HG02798 (cell line): ENCODE measurements at regions not wholly inside any gene's neighbourhood (a gene's known extent, or its start where the extent isn't known, plus 50 kb on each side); places are given as distances from the start of the nearest gene placed in this dataset.
A peak's percentile ranks its signal among the peaks of the same experiment; 100 is the strongest.
"Not testable (repeated sequence)": the region's sequence is repeated elsewhere in the genome, so short reads cannot be mapped to it uniquely, and the experiment has no call there.

Experiments used
- ATAC-seq: cut with Tn5 transposase; IDR thresholded peaks from one replicate; pipeline ENCODE4 v1.9.1; 2021; ENCODE audit warnings: mild to moderate bottlenecking; ENCODE audit not compliant: unreplicated experiment, poor library complexity

DNA sequence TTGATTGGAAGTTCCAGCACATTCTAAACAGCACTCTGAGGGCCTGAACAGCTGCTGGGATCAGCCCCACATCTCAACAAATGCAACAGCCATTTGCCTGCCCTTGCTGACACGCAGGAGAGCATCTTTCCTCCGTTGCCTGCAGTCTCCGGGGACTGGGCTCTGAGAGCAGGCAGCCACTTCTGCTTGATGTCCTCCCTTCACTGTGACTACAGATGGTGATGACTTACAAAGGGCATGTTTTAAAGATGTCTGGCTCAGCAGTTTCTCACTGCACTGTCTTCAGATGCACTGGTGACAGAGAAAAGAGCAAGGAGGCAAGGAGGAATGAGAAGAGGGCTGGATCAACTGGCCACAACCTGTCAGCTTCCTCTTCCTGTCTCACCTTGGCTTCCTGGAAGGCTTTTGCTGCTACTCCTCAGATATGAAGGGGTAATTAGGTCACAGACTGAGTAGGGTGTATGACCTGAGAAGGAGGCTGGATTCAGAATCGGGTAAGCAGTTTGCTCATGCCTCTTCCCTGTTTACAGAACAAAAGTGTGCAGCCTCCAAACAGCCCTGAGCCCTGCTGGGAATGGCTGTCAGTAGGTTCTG is 143.5 kb upstream of the GHITM start:
- no peak for ATAC-seq

DNA sequence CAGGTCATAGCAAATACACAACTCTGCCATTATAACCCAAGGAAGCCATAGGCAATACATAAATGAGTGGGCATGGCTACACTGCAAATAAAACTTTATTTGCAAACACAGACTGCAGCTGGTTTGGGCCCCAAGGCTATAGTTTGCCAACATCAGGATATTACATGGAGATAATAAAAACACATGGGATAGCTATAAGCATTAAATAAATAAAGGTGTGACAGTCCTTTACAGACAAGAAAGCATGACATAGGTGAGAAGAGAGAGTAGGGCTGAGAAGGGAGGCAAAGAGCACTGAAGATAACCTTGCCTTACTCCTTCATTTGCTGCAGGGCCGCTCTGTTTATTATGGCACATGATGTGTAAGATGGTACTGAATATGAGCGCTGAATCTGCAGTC is 135.1 kb upstream of the GHITM start:
- no peak for ATAC-seq

DNA sequence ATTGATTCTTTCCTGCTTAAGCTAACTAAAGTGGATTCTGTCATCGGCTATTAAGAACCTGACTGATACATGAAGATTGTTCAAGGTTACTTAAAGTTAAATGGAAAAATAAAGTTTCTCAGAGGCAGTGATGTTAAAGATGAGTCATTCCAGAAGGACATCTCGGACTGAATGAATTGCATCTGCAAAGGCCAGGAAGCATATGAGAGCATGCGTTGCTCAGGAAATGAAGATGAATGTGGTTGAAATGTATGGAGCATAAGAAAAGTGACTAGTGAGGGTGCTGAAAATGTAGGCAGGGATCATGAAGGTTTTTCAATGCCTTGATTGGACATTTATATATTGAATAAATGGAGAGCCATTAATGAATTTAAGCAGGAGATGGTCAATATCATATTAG is 133.9 kb upstream of the GHITM start:
- ATAC-seq: no peak

DNA sequence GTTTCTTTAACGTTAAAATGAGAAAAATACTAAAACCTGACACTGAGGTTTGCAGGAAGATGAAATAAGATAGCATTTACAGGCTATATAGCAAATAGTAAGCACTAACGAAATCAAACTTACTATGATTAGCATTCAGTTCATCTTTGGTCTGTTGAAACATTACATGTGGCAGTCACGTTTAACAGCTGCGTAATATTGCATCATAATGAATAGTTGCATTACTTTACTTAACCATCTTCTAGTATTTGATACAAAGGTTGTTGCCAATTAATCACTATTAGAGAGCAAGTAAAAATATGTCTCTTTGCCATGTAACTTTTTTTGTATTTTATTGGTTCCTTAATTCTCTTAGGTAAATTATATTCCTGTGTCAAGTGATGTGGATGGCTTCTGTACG is 131.8 kb upstream of the GHITM start:
- no peak for ATAC-seq

DNA sequence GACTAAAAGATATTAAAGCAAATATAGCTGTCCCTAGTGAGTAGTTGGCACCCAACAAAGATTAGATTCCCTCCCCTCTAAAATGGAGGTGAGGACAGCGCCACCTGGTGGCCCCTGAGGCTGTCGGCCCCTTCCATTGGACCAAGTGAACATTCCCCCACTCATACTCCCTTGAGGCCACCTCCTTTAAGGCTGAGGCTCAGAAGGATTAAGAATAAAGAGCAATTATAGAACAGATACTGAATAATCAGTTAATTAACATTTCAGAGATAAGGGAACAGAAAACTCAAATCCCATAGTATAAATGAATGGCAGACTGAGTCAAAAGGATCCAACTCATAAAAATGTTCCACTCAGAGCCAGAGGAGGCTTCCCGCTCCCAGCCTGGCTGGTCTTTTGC is 130.4 kb upstream of the GHITM start:
- ATAC-seq: peak; percentile 68

DNA sequence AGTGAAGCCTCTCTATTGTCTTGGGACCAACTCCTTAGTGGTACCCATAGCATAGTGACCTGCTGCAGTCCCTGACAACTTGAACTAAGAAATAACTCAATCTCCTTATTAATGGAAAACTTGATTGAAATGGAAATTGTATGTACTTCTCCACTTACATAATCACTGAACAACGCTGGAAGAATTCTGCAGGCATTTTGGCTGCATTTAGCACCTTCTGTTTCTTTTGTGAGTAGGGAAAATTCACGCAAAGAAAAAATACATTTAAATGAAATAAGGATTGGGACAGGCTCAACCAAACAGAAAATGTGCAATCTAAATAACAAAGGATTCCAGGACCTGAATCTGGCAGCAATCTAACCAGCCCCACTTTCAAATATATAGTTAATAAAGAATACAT is 126.9 kb upstream of the GHITM start:
- no peak for ATAC-seq

DNA sequence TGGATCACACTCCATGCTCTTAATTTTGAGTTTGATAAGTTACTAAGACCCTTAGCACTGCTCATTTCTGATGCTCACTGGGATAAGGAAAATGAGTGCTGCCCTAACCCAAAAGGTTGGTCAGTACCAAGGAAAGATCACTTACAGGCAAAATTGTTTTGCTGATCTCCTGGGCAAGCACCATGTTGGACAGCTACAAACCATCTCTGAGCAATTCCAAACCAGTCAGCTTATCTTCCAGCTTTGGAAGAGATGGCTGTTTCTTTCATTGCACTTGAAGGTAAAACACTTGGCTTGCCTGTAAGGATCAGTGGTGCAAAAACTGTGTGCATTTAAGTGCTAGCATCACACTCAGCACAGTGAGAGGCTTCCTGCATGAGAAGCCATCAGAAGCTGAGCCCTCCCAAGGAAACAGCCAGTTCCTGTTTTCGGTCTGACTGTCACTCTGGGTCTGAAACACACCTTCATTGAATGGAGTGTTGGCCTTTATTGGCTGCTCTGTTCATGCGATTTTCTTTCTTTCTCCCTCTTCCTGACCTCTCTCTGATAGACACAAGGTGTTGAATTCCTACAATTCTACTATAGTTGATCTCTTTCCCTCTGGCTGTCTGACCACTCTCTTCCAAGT is 126.4 kb upstream of the GHITM start:
- ATAC-seq: peak; percentile 86

DNA sequence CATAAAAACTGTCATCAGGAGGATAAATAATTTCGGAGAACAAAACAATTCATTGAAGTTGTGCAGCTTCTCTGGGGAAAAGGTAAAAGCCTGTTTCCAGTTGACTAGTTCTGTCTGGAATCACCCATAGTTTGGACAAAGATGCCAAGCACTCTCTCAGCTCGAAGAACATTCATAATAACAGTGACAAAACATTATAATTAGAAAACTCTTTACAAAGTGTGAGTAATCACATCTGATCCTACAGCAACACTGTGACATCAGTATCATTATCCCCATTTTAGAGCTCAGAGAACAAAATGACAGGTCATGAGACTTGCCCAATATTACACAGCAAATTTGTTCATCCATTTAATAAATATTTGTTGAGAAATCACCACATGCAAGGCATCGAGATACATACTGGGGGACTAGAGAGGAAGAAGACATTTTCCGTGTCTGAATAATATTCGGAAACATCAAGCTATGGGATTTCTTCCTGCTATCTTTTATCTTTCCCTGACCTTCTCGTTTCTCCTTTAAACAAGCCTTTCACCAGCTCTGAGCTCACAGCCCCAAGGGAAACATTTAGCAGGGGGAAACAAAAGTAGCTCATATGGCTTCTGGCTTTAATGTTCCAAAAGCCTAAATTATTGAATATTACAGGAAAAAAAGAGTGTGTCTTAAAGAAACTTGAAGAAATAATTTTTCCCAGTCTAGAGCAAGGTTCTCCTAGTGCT is 123.3 kb upstream of the GHITM start:
- no peak for ATAC-seq

DNA sequence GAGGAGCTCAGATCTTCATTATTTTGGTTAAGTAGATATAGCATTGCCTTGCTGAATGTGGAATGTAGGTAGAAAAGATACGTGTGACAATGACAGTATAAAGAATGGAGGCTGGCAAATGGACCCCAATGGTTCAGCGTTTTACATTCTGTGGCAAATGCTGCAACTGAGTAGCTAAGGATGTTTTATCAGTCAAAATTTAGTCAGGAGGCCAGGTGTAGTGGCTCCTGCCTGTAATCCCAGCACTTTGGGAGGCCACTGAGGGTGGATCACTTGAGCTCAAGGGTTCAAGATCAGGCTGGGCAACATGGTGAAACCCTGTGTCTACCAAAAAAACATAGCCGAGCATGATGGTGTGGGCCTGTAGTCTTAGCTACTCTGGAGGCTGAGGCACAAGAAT is 120.5 kb upstream of the GHITM start:
- ATAC-seq: no peak

DNA sequence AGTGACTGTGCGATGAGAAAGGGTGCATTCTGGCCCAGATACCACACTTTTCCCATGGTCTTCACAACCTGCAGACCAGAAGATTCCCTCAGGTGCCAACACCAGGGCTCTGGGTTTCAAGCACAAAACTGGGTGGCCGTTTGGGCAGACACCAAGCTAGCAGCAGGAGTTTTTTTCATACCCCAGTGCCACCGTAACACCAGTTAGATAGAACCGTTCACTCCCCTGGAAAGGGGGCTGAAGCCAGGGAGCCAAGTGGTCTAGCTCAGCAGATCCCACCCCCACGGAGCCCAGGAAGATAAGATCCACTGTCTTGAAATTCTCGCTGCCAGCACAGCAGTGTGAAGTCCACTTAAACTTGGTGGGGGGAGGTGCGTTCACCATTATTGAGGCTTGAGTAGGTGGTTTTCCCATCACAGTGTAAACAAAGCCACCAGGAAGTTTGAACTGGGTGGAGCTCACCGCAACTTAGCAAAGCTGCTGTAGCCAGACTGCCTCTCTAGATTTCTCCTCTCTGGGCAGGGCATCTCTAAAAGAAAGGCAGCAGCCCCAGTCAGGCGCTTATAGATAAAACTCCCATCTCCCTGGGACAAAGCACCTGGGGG is 119.4 kb upstream of the GHITM start:
- ATAC-seq: not testable (repeated sequence)

DNA sequence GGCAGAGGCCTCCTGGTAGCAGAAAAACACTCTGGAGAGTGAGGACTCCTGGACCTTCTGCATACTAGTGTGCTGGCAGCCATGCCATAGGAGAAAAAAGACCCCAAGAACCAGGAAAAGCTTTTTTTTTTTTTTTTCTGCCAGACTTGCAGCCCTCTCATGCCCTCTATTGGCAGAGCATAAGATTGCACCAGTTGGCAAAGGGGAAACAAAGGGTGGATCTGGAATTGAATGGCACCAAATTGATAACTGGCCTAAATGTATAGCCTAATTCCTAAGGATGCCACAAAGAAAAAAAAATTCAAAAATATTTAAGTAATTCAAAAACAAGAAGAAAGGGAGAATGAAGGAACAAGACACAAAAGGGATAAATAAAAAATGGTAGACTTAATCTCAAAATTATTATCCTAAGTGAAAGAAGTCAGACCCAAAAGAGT is 112.5 kb upstream of the GHITM start:
- peak; percentile 49 for ATAC-seq

DNA sequence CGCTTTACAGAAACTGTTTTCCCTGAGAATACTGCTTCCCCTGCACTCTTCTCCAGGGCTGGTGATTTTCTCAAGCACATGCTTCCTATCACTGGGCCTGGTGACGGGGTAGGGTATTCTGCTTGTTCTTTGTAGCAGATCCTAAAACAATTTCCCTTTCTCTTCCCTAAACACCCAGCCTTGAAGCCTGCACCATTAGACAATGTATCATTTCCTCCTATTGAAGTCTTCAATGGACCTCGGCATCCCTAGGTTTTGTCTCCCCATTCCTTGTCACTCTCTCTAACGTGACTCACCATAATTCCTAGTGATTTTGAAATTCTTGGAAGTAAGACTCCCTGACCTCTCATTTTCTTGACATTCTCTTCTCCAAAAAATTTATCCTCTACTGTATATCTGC is 109.5 kb upstream of the GHITM start:
- no peak for ATAC-seq

DNA sequence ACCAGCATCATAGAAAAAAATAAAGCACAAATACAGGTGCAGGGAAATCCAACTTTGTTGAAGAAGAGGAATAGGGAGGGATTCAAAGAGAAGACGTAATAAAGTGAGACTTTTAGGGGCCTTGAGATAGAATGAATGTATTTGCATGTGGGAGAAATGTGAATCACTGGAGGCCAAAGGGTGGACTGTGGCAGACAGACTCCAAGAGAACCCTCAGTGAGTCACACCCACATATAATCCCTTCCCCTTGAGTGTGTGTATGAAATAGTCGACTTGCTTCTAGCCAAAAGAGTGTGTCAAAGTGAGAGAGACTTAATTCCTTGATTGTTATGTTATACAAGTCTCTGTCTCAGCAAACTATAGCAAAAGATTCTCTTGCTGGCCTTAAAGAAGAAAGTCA is 101.3 kb upstream of the GHITM start:
- no peak for ATAC-seq

DNA sequence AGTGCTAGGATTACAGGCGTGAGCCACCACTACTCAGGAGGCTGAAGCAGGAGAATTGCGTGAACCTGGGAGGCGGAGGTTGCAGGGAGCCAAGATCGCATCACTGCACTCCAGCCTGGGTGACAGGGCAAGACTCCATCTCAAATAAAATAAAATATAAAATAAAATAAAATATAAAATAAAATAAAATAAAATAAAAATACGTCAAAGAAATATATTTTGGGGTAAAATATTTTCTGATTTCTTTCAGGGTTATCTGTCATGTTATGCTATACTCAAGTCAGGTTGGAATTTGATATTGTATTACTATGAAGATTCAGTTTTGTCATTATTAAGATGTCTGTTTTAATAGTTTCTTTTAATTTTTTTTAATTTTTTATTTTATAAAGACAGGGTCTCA is 99.4 kb upstream of the GHITM start:
- no peak for ATAC-seq

DNA sequence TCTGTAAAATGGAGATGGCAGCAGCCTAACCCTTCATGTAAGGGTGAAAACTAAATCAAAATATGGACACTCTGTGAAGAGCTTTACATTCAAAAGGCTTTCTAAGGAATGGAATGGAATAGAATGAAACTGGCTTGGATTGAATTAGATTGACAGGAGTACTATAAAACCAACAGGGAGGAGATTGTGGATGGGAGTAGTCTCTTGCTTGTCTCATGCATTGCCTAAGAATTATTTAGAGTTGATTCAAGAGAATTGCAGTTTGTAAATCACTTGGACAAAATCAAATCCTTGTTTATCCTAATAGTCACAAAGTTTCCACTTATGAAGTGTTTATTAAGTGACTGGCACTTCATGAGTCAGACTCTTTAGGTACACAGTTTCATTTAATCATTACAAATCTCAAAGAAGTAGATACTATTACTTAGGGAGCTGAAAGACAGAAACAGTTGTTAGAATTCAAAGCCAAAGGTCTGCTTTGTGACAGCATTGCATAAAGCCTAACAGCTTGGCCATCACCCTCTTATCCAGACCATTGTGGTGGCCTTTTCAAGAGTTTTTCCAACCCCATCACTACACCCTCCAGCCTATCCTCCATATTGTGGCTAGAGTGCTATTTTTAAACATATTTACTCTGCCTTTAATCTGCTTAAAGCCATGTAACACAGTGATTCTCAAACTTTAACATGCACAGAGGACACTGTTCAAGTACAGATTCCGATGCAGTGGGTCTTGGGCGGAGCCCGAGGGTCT is 91.9 kb upstream of the GHITM start:
- ATAC-seq: no peak

DNA sequence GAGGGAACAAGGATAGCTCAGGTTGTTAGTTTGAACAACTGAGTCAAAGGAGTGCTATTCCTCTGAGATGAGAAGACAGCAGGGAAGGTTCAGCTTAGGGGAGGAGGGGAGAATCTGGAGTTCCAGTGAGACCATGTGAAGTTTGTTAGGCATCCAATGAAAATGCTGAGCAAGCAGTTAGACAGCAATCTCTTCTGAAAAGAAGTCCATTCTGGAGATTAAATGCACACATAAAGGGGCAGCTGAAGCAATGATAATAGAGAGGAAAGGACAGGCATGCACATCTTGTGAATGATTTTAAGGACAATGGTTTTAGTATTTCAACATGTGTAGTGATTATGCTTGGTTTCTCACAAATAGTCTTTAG is 89.7 kb upstream of the GHITM start:
- no peak for ATAC-seq

DNA sequence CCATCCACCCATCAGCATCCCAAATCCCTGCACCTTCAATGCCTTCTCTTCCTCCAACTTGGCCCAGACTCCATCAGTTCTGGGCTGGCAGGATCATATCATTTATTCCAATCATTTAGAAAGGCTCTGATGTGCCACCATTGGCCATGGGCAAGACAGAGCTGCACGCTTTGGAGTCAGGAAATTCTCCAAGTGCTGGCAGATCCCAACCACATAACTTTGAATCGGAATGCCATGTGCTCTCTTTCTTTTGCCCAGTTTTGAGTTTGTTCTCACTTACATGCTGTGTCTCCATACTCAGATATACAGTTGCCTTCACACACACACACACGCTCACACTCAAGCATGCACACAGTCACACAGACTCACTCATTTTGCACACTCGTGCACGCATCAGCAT is 85.7 kb upstream of the GHITM start:
- ATAC-seq: no peak

DNA sequence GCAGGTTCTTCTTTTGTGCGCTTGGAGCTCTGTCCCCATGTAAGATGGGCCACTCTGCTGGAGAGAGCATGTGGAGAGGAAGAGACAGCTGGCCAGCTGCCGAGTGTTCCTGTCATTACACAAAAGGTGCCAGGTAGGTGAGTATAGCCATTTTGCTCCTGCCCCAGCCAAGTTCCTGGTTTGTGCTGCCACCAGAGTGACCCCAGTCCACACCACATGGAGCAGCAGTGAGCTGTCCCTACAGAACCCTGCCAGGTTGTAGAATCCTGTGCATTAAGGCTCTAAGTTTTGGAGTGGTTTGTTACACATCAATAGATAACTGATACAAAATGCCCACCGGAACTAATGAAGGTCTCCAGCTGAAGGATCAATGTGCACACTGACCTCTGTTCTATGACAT is 84.6 kb upstream of the GHITM start:
- no peak for ATAC-seq

DNA sequence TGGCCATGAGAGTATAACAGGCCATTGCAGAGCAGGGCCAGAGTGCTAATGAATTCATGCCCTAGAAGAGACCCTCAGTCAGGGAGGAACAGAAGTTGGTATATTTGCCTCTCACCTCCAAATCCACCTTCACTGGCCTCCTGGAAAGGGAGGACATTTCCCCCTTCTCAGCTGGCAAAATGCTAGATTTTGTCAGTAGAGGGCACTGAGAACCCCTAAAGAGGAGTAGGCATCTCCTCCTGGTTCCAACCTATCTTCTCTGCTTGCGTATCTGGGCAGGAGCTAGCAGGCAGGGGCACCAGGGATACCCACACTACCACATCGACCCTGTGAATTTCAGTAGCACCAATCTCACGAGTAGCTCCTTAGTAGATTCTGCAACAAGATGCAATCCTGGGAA is 79.8 kb upstream of the GHITM start:
- no peak for ATAC-seq

DNA sequence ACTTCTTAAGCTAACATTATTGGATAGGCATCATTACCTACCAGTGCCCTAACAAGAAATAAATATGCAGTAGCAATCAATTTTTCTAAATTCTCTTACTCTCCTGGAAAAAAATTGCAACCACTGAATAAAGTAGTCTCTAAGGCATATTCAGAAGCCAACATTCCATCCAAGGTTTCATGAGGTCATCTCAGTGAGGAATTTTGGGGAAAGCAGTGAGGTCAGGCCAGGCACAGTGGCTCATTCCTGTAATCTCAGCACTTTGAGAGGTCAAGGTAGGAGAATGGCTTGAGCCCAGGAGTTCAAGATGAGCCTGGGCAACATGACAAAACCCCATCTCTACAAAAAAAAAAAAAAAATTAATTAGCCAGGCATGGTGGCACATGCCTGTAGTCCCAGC is 75.9 kb upstream of the GHITM start:
- ATAC-seq: no peak
